ENCODE measurements at regions not wholly inside any gene's neighbourhood (a gene's known extent, or its start where the extent isn't known, plus 50 kb on each side); places are given as distances from the start of the nearest gene placed in this dataset.

DNA sequence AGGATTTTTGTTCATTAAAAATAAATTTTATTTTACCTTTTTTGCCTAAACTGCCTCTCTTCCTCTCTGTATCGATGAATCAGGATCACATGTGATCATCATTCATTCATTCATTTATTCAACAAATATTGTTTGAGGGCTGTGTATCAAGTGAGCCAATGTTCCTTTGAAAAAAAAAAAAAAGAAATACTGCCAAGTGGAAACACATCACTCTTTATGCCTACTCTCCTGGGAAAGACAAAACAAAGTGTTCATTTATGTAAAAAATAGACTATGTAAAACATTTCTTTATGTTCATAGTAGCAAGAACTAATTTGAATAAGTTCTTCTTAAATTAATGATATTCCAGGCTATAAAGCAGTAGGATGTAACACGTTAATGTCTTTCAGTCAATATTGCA lies 233.1 kb downstream of the POSTN start:
- H3K4me1 ChIP-seq (replicated peaks in 1 of 2; ENCODE audit: control insufficient read depth in 2 of 2, insufficient read depth in 2 of 2, low read length in 2 of 2) = no peaks in the 10 kb centered on the region
- no peaks in the 10 kb centered on the region for H3K36me3 ChIP-seq (ENCODE audit: control insufficient read depth, insufficient read depth, low read length)
- H3K4me2 ChIP-seq (ENCODE audit: insufficient read depth, low read length) = no peak overlapping the region
- TF ChIP-seq ZNF316 (IDR thresholded peaks at IDR 0.05) = no peak
- TF ChIP-seq, protein P1, sequence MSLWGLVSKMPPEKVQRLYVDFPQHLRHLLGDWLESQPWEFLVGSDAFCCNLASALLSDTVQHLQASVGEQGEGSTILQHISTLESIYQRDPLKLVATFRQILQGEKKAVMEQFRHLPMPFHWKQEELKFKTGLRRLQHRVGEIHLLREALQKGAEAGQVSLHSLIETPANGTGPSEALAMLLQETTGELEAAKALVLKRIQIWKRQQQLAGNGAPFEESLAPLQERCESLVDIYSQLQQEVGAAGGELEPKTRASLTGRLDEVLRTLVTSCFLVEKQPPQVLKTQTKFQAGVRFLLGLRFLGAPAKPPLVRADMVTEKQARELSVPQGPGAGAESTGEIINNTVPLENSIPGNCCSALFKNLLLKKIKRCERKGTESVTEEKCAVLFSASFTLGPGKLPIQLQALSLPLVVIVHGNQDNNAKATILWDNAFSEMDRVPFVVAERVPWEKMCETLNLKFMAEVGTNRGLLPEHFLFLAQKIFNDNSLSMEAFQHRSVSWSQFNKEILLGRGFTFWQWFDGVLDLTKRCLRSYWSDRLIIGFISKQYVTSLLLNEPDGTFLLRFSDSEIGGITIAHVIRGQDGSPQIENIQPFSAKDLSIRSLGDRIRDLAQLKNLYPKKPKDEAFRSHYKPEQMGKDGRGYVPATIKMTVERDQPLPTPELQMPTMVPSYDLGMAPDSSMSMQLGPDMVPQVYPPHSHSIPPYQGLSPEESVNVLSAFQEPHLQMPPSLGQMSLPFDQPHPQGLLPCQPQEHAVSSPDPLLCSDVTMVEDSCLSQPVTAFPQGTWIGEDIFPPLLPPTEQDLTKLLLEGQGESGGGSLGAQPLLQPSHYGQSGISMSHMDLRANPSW (CRISPR knock-in tag; IDR thresholded peaks at IDR 0.05) = no peak
- TF ChIP-seq ZBTB7A (IDR thresholded peaks at IDR 0.05; ENCODE audit: borderline replicate concordance, control insufficient read depth, low read depth, low read length) = no peak
- TF ChIP-seq, protein P2, sequence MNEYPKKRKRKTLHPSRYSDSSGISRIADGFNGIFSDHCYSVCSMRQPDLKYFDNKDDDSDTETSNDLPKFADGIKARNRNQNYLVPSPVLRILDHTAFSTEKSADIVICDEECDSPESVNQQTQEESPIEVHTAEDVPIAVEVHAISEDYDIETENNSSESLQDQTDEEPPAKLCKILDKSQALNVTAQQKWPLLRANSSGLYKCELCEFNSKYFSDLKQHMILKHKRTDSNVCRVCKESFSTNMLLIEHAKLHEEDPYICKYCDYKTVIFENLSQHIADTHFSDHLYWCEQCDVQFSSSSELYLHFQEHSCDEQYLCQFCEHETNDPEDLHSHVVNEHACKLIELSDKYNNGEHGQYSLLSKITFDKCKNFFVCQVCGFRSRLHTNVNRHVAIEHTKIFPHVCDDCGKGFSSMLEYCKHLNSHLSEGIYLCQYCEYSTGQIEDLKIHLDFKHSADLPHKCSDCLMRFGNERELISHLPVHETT (CRISPR knock-in tag; conservative IDR thresholded peaks at IDR 0.05 in 1 of 2, IDR thresholded peaks at IDR 0.05 in 1 of 2) = no peak
- no peak for TF ChIP-seq ZNF785 (CRISPR knock-in tag; IDR thresholded peaks at IDR 0.05)
- no peak for TF ChIP-seq TEAD1 (CRISPR knock-in tag; IDR thresholded peaks at IDR 0.05)
- TF ChIP-seq ZNF121 (CRISPR knock-in tag; conservative IDR thresholded peaks at IDR 0.05) = no peak
- TF ChIP-seq ZNF445 (CRISPR knock-in tag; IDR thresholded peaks at IDR 0.05; ENCODE audit: low read depth) = no peak
- TF ChIP-seq NCOA4 (IDR thresholded peaks at IDR 0.05; ENCODE audit: partially characterized antibody) = no peak
- TF ChIP-seq CTBP1 (IDR thresholded peaks at IDR 0.05; ENCODE audit: borderline replicate concordance) = no peak
- no peak for TF ChIP-seq POLR2AphosphoS5 (IDR thresholded peaks at IDR 0.05; ENCODE audit: control insufficient read depth, insufficient read depth, low read depth, low read length)
- TF ChIP-seq KDM4B (IDR thresholded peaks at IDR 0.05; ENCODE audit: borderline replicate concordance in 2 of 2, low read depth in 1 of 2) = no peak
- no peak for TF ChIP-seq TEAD4 (IDR thresholded peaks at IDR 0.05; ENCODE audit: low read length)
- no peak for TF ChIP-seq TEAD4 (CRISPR knock-in tag; IDR thresholded peaks at IDR 0.05; ENCODE audit: borderline replicate concordance)
- no TSS peak for BruUV-seq (replicated peaks)
- H2AFZ ChIP-seq (ENCODE audit: low read depth, low read length) = no peak overlapping the region
- ATAC-seq (no peak), DNase-seq (ENCODE audit: extremely low read depth in 1 of 4, low spot score in 3 of 4) (no peak), FAIRE-seq (no peak)
- WGBS (ENCODE audit: insufficient coverage, low coverage, missing lambda C conversion rate) = 0% methylated on average over 2 of the region's 2 CpGs
- no peak overlapping the region for H3K9ac ChIP-seq (ENCODE audit: insufficient read depth in 1 of 2, low read depth in 2 of 2, low read length in 2 of 2)
- in situ Hi-C loops (cut with MboI) = no loop called here
- ChIA-PET POLR2A (no interaction called here), CTCF (ENCODE audit: low intra/inter-chr PET ratio) (no interaction called here)
- H3K27ac ChIP-seq (ENCODE audit: extremely low read depth, low read depth, low read length) = no peak overlapping the region
- no peaks in the 10 kb centered on the region for H3K27me3 ChIP-seq (ENCODE audit: control insufficient read depth in 2 of 2, insufficient read depth in 2 of 2, low read length in 2 of 2)
- H3K79me2 ChIP-seq (ENCODE audit: control insufficient read depth, insufficient read depth, low read length) = no peaks in the 10 kb centered on the region
- H3K9me3 ChIP-seq (replicated peaks; ENCODE audit: control insufficient read depth, insufficient read depth, low read depth, low read length) = no peaks in the 10 kb centered on the region
- no peaks in the 10 kb centered on the region for H3K9me1 ChIP-seq (ENCODE audit: control insufficient read depth, insufficient read depth, low read length)
- intact Hi-C loops (cut with micrococcal nuclease) = no loop called here
- H3K4me3 ChIP-seq = no peak overlapping the region
- H4K20me1 ChIP-seq (replicated peaks; ENCODE audit: control insufficient read depth, insufficient read depth, low read length) = no peaks in the 10 kb centered on the region
